HG02840 (cell line): ENCODE measurements at regions not wholly inside any gene's neighbourhood (a gene's known extent, or its start where the extent isn't known, plus 50 kb on each side); places are given as distances from the start of the nearest gene placed in this dataset.

Experiments
- ATAC-seq: cut with Tn5 transposase; IDR thresholded peaks from one replicate; pipeline ENCODE4 v1.9.1; 2021; ENCODE audit warnings: mild to moderate bottlenecking, moderate library complexity, moderate number of reproducible peaks; ENCODE audit not compliant: unreplicated experiment, low FRiP score

- ATAC-seq, result no peak
Observed at GRCh38 chr7:97580205-97580604, 151.7 kb upstream of the TAC1 start.

GRCh38 chr7:97595439-97595838 is 136.4 kb upstream of the TAC1 start:
- ATAC-seq, result no peak

GRCh38 chr7:97601931-97602457 is 129.9 kb upstream of the TAC1 start:
- ATAC-seq, result no peak

GRCh38 chr7:97620495-97620894 is 111.4 kb upstream of the TAC1 start:
- no peak for ATAC-seq

- peak; percentile 66 for ATAC-seq
Observed at GRCh38 chr7:97623333-97623732, 108.6 kb upstream of the TAC1 start.

- ATAC-seq, result no peak
Observed at GRCh38 chr7:97630116-97630515, 101.8 kb upstream of the TAC1 start.

GRCh38 chr7:97635622-97636021 is 96.3 kb upstream of the TAC1 start:
- ATAC-seq, result no peak

- no peak for ATAC-seq
Observed at GRCh38 chr7:97639036-97639435, 92.8 kb upstream of the TAC1 start.

- no peak for ATAC-seq
Observed at GRCh38 chr7:97659363-97660045, 72.4 kb upstream of the TAC1 start.

GRCh38 chr7:97667359-97667758 is 64.5 kb upstream of the TAC1 start:
- ATAC-seq, result no peak

- no peak for ATAC-seq
Observed at GRCh38 chr7:97671571-97671970, 60.3 kb upstream of the TAC1 start.

GRCh38 chr7:97680622-97681021 is 51.3 kb upstream of the TAC1 start:
- ATAC-seq, result no peak
